ENCODE measurements at regions not wholly inside any gene's neighbourhood (a gene's known extent, or its start where the extent isn't known, plus 50 kb on each side); places are given as distances from the start of the nearest gene placed in this dataset.

GRCh38 chr6:125392682-125393081 is 90.9 kb upstream of the HDDC2 start:
- H3K36me3 Mint-ChIP-seq (ENCODE audit: low read depth) = peaks cover 21% of the 10 kb centered on the region; the same call in 2 of the 3 replicates
- no peaks in the 10 kb centered on the region for H3K27me3 ChIP-seq (ENCODE audit: insufficient read depth)
- H3K9me2 ChIP-seq (ENCODE audit: insufficient read depth) = no peaks in the 10 kb centered on the region
- H3K27ac Mint-ChIP-seq = no peak overlapping the region
- no peak for ATAC-seq
- no peak for DNase-seq (ENCODE audit: low spot score)
- H3K4me1 ChIP-seq (ENCODE audit: insufficient read depth) = peaks cover 4% of the 10 kb centered on the region
- peaks cover 13% of the 10 kb centered on the region for H3K4me1 Mint-ChIP-seq
- no peak overlapping the region; the same call in 2 of the 3 replicates for H3K4me3 Mint-ChIP-seq
- H3K27ac ChIP-seq (ENCODE audit: low read depth) = no peak overlapping the region
- TF ChIP-seq POLR2AphosphoS5 (IDR thresholded peaks at IDR 0.05; ENCODE audit: low read depth) (no peak), ETS1 (IDR thresholded peaks at IDR 0.05) (no peak), STAT1 (IDR thresholded peaks at IDR 0.05; ENCODE audit: unreplicated experiment) (no peak), JUNB (IDR thresholded peaks at IDR 0.05; ENCODE audit: unreplicated experiment) (no peak), NANOG (IDR thresholded peaks at IDR 0.05; ENCODE audit: borderline replicate concordance) (no peak), ZNF331 (CRISPR knock-in tag; IDR thresholded peaks at IDR 0.05; ENCODE audit: low read depth) (no peak)
- no peaks in the 10 kb centered on the region for H4K20me1 ChIP-seq (replicated peaks; ENCODE audit: insufficient read depth)
- no peak overlapping the region for H3K4me3 ChIP-seq
- no peaks in the 10 kb centered on the region for H3K27me3 Mint-ChIP-seq (ENCODE audit: insufficient read depth, low read depth, poor library complexity)
- peaks cover 27% of the 10 kb centered on the region for H3K9me3 Mint-ChIP-seq
- no peaks in the 10 kb centered on the region for H3K79me2 ChIP-seq (replicated peaks; ENCODE audit: insufficient read depth)
- H3K36me3 ChIP-seq (ENCODE audit: insufficient read depth) = peaks cover 9% of the 10 kb centered on the region
- H3F3A ChIP-seq (replicated peaks; ENCODE audit: low read depth) = no peaks in the 10 kb centered on the region
- H3K4me2 ChIP-seq = no peak overlapping the region
- H2AFZ ChIP-seq = 0 out of 2 replicates have a peak overlapping the region, but pooled peaks have one; percentile 0

GRCh38 chr6:125393449-125393858 is 91.7 kb upstream of the HDDC2 start:
- no peaks in the 10 kb centered on the region for H3K27me3 Mint-ChIP-seq (ENCODE audit: insufficient read depth, low read depth, poor library complexity)
- no peaks in the 10 kb centered on the region for H3K9me2 ChIP-seq (ENCODE audit: insufficient read depth)
- no peak overlapping the region for H3K4me3 Mint-ChIP-seq
- H2AFZ ChIP-seq = peak overlapping the region; percentile 63
- no peaks in the 10 kb centered on the region for H4K20me1 ChIP-seq (replicated peaks; ENCODE audit: insufficient read depth)
- H3K9me3 Mint-ChIP-seq = peaks cover 32% of the 10 kb centered on the region
- no peak overlapping the region for H3K4me3 ChIP-seq
- no peaks in the 10 kb centered on the region for H3K27me3 ChIP-seq (ENCODE audit: insufficient read depth)
- H3K36me3 Mint-ChIP-seq (ENCODE audit: low read depth) = peaks cover 21% of the 10 kb centered on the region; the same call in 2 of the 3 replicates
- H3F3A ChIP-seq (replicated peaks; ENCODE audit: low read depth) = no peaks in the 10 kb centered on the region
- no peak overlapping the region; the same call in 1 of the 2 replicates for H3K27ac Mint-ChIP-seq
- ATAC-seq (no peak), DNase-seq (ENCODE audit: low spot score) (no peak)
- H3K4me1 Mint-ChIP-seq = peaks cover 13% of the 10 kb centered on the region
- H3K36me3 ChIP-seq (ENCODE audit: insufficient read depth) = peaks cover 9% of the 10 kb centered on the region
- peaks cover 4% of the 10 kb centered on the region for H3K4me1 ChIP-seq (ENCODE audit: insufficient read depth)
- no peak overlapping the region for H3K4me2 ChIP-seq
- no peaks in the 10 kb centered on the region for H3K79me2 ChIP-seq (replicated peaks; ENCODE audit: insufficient read depth)
- no peak overlapping the region for H3K27ac ChIP-seq (ENCODE audit: low read depth)
- no peak for TF ChIP-seq REST (IDR thresholded peaks at IDR 0.05; ENCODE audit: unreplicated experiment)
- TF ChIP-seq ZNF462 (CRISPR knock-in tag; IDR thresholded peaks at IDR 0.05) = no peak
- TF ChIP-seq NANOG (IDR thresholded peaks at IDR 0.05; ENCODE audit: borderline replicate concordance) = no peak
- no peak for TF ChIP-seq EZH2 (IDR thresholded peaks at IDR 0.05; ENCODE audit: low read depth, unreplicated experiment)
- no peak for TF ChIP-seq CREB1 (CRISPR knock-in tag; IDR thresholded peaks at IDR 0.05; ENCODE audit: low read depth)
- TF ChIP-seq EZH2phosphoT487 (IDR thresholded peaks at IDR 0.05; ENCODE audit: unreplicated experiment) = no peak
- no peak for TF ChIP-seq POLR2AphosphoS5 (IDR thresholded peaks at IDR 0.05; ENCODE audit: low read depth)

Measured in GM23338 (cell line).